ENCODE measurements at regions not wholly inside any gene's neighbourhood (a gene's known extent, or its start where the extent isn't known, plus 50 kb on each side); places are given as distances from the start of the nearest gene placed in this dataset.

- H3K23me2 ChIP-seq (ENCODE audit: low read depth, low read length), result no peaks in the 10 kb centered on the region
- H3K79me2 ChIP-seq (ENCODE audit: control insufficient read depth in 1 of 2, insufficient read depth in 2 of 2, low read length in 2 of 2), result no peaks in the 10 kb centered on the region
- no peak overlapping the region for H3K9ac ChIP-seq (replicated peaks in 1 of 4; ENCODE audit: extremely low read depth in 1 of 4, low read depth in 3 of 4, low read length in 3 of 4)
- H3K4me2 ChIP-seq (ENCODE audit: insufficient read depth in 1 of 2, low read depth in 2 of 2, low read length in 2 of 2), result no peak overlapping the region
- H4K91ac ChIP-seq (replicated peaks; ENCODE audit: insufficient read length, low read length), result no peak overlapping the region
- no peaks in the 10 kb centered on the region; a peak in 1 of 7 replicates for H3K4me1 ChIP-seq (replicated peaks in 1 of 4; ENCODE audit: control insufficient read depth in 3 of 4, insufficient read depth in 4 of 4, low read length in 3 of 4)
- H3K18ac ChIP-seq (ENCODE audit: extremely low read depth, low read length), result no peak overlapping the region
- no peak overlapping the region for H3K56ac ChIP-seq (replicated peaks; ENCODE audit: insufficient read length, low read depth, low read length)
- H3K23ac ChIP-seq (ENCODE audit: insufficient read length), result no peak overlapping the region
- WGBS, 2 experiments (ENCODE audit: extremely low coverage in 1 of 2, insufficient coverage in 1 of 2, insufficient read length in 1 of 2, insufficient replicate concordance in 2 of 2, low coverage in 1 of 2, low lambda C conversion rate in 2 of 2, missing lambda C conversion rate in 1 of 2), result 85% methylated on average over 7 of the region's 7 CpGs; no CpG with 5 or more reads in 1 of the 2 experiments
- no peak overlapping the region for H4K5ac ChIP-seq (ENCODE audit: insufficient read length, low read depth, low read length)
- H3K79me1 ChIP-seq (ENCODE audit: low read depth, low read length), result no peaks in the 10 kb centered on the region
- no peak overlapping the region for H2BK20ac ChIP-seq (ENCODE audit: low read length)
- TF ChIP-seq TAF7 (optimal IDR thresholded peaks at IDR 0.05; ENCODE audit: borderline replicate concordance, low read depth, low read length), result no peak
- no peak overlapping the region for H2BK5ac ChIP-seq (ENCODE audit: low read depth, low read length)
- H4K20me1 ChIP-seq (replicated peaks in 1 of 2; ENCODE audit: control insufficient read depth in 1 of 2, insufficient read depth in 2 of 2, low read length in 2 of 2), result no peaks in the 10 kb centered on the region
- FAIRE-seq (no peak), DNase-seq (ENCODE audit: low read depth in 1 of 2, low spot score in 2 of 2) (no peak)
- no peak overlapping the region for H2BK12ac ChIP-seq (ENCODE audit: low read depth, low read length)
- H3K4ac ChIP-seq (replicated peaks; ENCODE audit: insufficient read length, low read depth, low read length), result no peak overlapping the region
- no peak overlapping the region for H3K27ac ChIP-seq (ENCODE audit: low read depth, low read length)
- no peaks in the 10 kb centered on the region for H3K36me3 ChIP-seq (ENCODE audit: control insufficient read depth in 2 of 4, insufficient read depth in 4 of 4, low read length in 3 of 4)
- no peaks in the 10 kb centered on the region for H3K27me3 ChIP-seq (replicated peaks in 1 of 4; ENCODE audit: control insufficient read depth in 3 of 4, extremely low read depth in 1 of 4, insufficient read depth in 3 of 4, low read length in 3 of 4)
- no peak overlapping the region for H3K4me3 ChIP-seq (ENCODE audit: extremely low read depth in 1 of 4, insufficient read depth in 2 of 4, low read depth in 3 of 4, low read length in 4 of 4)
- no peaks in the 10 kb centered on the region for H3K9me3 ChIP-seq (ENCODE audit: insufficient read depth in 2 of 2, low read depth in 1 of 2, low read length in 1 of 2)
- CTCF ChIA-PET (ENCODE audit: partially characterized antibody), result interaction anchor here (1.2 kb wide), 1 partner anchor 22 kb away, joined by 4 read pairs; no protein-coding TSS in a partner anchor
- H2AK5ac ChIP-seq (ENCODE audit: low read depth, low read length), result no peak overlapping the region
- no peak overlapping the region for H3K14ac ChIP-seq (ENCODE audit: insufficient read length)
- no peak overlapping the region for H2BK120ac ChIP-seq (replicated peaks; ENCODE audit: low read depth, low read length)
- peak overlapping the region; percentile 57; the same call in 1 of the 2 replicates for H2AFZ ChIP-seq (ENCODE audit: low read length)
- POLR2A ChIA-PET (ENCODE audit: partially characterized antibody), result no interaction called here
- no peak overlapping the region for H4K8ac ChIP-seq (ENCODE audit: extremely low read depth, insufficient read depth, low read length)
- H2BK15ac ChIP-seq (ENCODE audit: low read length), result no peak overlapping the region
Measured at GRCh38 chr3:22982981-22983587, 220.0 kb upstream of the UBE2E2 start.

Data from H1 (cell line).